ENCODE measurements at regions not wholly inside any gene's neighbourhood (a gene's known extent, or its start where the extent isn't known, plus 50 kb on each side); places are given as distances from the start of the nearest gene placed in this dataset.

- Histone ChIP-seq H3K27me3 (no peaks in the 10 kb centered on the region), H3K4me1 (replicated peaks in 1 of 2) (no peaks in the 10 kb centered on the region), H3K4me3 (no peak overlapping the region), H3K27ac (no peak overlapping the region), H3K36me3 (replicated peaks in 1 of 2) (no peaks in the 10 kb centered on the region), H3K9me3 (replicated peaks in 1 of 3) (no peaks in the 10 kb centered on the region)
- no peak for TF ChIP-seq CTCF (IDR thresholded peaks at IDR 0.05)
- TF ChIP-seq POLR2A (IDR thresholded peaks at IDR 0.05) = no peak
- DNase-seq = no peak
- 68 to 80% (median 72%) methylated on average over 3 of the region's 3 CpGs for WGBS, 4 donors
- intact Hi-C loops (cut with DNase I) = no loop called here
These were observed 1663.7 kb upstream of the ADGRL3 start for GRCh38 chr4:59536428-59536827.

- Histone ChIP-seq H3K4me3 (no peak overlapping the region), H3K27ac (no peak overlapping the region), H3K4me1 (replicated peaks in 1 of 2) (no peaks in the 10 kb centered on the region), H3K36me3 (replicated peaks in 1 of 2) (no peaks in the 10 kb centered on the region), H3K9me3 (replicated peaks in 1 of 3) (no peaks in the 10 kb centered on the region), H3K27me3 (no peaks in the 10 kb centered on the region)
- 40 to 63% (median 48%) methylated on average over 2 of the region's 2 CpGs for WGBS, 4 donors
- TF ChIP-seq POLR2A (IDR thresholded peaks at IDR 0.05) = no peak
- TF ChIP-seq CTCF (IDR thresholded peaks at IDR 0.05) = no peak
- no peak for DNase-seq
- intact Hi-C loops (cut with DNase I) = no loop called here
These were observed 1662.8 kb upstream of the ADGRL3 start for GRCh38 chr4:59537246-59537886.

GRCh38 chr4:59539401-59539800 lies 1660.7 kb upstream of the ADGRL3 start:
- no peak overlapping the region for H3K27ac ChIP-seq
- no peak overlapping the region for H3K4me3 ChIP-seq
- H3K4me1 ChIP-seq (replicated peaks in 1 of 2) = no peaks in the 10 kb centered on the region
- no peak for DNase-seq
- intact Hi-C loops (cut with DNase I) = no loop called here
- 81 to 88% (median 85%) methylated on average over 4 of the region's 4 CpGs for WGBS, 4 donors
- TF ChIP-seq POLR2A (IDR thresholded peaks at IDR 0.05) = no peak
- no peak for TF ChIP-seq CTCF (IDR thresholded peaks at IDR 0.05)
- no peaks in the 10 kb centered on the region for H3K36me3 ChIP-seq (replicated peaks in 1 of 2)
- H3K27me3 ChIP-seq = no peaks in the 10 kb centered on the region
- no peaks in the 10 kb centered on the region for H3K9me3 ChIP-seq (replicated peaks in 1 of 3)

- no peaks in the 10 kb centered on the region for H3K9me3 ChIP-seq (replicated peaks in 1 of 3)
- no peaks in the 10 kb centered on the region for H3K36me3 ChIP-seq (replicated peaks in 1 of 2)
- no peak overlapping the region for H3K27ac ChIP-seq
- TF ChIP-seq POLR2A (IDR thresholded peaks at IDR 0.05) = no peak
- TF ChIP-seq CTCF (IDR thresholded peaks at IDR 0.05) = no peak
- intact Hi-C loops (cut with DNase I) = no loop called here
- 68 to 93% (median 89%) methylated on average over 2 of the region's 2 CpGs for WGBS, 4 donors
- H3K4me1 ChIP-seq (replicated peaks in 1 of 2) = no peaks in the 10 kb centered on the region
- no peaks in the 10 kb centered on the region for H3K27me3 ChIP-seq
- H3K4me3 ChIP-seq = no peak overlapping the region
- no peak for DNase-seq
These were observed 1659.8 kb upstream of the ADGRL3 start for GRCh38 chr4:59540311-59540710.
